ENCODE measurements at regions not wholly inside any gene's neighbourhood (a gene's known extent, or its start where the extent isn't known, plus 50 kb on each side); places are given as distances from the start of the nearest gene placed in this dataset.
"Not testable (repeated sequence)": the region's sequence is repeated elsewhere in the genome, so short reads cannot be mapped to it uniquely, and the experiment has no call there.

DNA sequence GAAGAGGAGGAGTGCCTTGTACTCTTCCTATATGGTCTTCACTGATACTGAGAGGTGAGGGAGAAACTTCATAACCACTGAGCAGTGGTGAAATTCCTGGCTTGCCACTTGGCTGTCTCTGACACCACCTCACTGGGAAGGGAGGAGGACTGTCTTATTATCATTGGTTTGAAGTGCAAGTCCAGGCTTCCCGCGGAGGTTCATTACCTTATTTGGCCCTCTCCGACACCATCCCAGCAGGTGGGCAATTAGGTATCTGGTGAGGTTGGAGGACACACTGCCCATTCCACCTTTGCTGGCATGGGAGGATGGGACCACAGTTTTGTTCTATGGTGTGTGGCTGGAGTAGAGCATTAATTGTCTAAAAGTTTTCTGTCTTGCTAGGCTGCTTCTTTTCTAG, 206.1 kb downstream of the LHFPL1 start:
- H3K9me3 Mint-ChIP-seq = no peaks in the 10 kb centered on the region
- H3K27ac Mint-ChIP-seq = no peak overlapping the region
- TF ChIP-seq, protein P1, sequence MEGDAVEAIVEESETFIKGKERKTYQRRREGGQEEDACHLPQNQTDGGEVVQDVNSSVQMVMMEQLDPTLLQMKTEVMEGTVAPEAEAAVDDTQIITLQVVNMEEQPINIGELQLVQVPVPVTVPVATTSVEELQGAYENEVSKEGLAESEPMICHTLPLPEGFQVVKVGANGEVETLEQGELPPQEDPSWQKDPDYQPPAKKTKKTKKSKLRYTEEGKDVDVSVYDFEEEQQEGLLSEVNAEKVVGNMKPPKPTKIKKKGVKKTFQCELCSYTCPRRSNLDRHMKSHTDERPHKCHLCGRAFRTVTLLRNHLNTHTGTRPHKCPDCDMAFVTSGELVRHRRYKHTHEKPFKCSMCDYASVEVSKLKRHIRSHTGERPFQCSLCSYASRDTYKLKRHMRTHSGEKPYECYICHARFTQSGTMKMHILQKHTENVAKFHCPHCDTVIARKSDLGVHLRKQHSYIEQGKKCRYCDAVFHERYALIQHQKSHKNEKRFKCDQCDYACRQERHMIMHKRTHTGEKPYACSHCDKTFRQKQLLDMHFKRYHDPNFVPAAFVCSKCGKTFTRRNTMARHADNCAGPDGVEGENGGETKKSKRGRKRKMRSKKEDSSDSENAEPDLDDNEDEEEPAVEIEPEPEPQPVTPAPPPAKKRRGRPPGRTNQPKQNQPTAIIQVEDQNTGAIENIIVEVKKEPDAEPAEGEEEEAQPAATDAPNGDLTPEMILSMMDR (IDR thresholded peaks at IDR 0.05; ENCODE audit: unreplicated experiment in 3 of 3) = no peak
- H3K36me3 Mint-ChIP-seq (ENCODE audit: low read depth) = no peaks in the 10 kb centered on the region
- H3K4me1 Mint-ChIP-seq = no peaks in the 10 kb centered on the region
- no peak overlapping the region for H3K4me3 Mint-ChIP-seq
- no peaks in the 10 kb centered on the region for H3K27me3 Mint-ChIP-seq (ENCODE audit: low read depth)

DNA sequence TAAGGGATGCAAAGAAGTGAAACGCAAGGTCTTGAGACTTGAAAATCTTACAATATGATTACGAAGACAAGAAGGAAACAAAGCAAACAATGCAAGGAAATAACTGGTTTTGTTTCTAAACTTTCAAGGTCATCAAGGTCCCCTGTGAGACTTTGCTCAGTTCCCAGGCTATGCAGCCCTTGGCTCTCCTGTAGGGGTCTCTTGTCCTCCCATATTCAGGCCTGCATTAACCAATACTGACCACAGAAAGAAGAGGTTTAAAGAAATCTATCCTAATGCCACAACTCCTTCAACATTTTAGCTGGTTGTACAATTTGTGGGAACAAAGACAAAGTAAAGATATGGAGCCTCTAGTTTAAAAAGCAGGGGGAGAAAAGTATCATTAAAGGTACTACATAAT, 209.2 kb downstream of the LHFPL1 start:
- no peaks in the 10 kb centered on the region for H3K4me1 Mint-ChIP-seq
- no peaks in the 10 kb centered on the region for H3K36me3 Mint-ChIP-seq (ENCODE audit: low read depth)
- no peaks in the 10 kb centered on the region for H3K9me3 Mint-ChIP-seq
- H3K27ac Mint-ChIP-seq = no peak overlapping the region
- TF ChIP-seq, protein P1 (IDR thresholded peaks at IDR 0.05; ENCODE audit: unreplicated experiment in 3 of 3) = no peak
- H3K27me3 Mint-ChIP-seq (ENCODE audit: low read depth) = no peaks in the 10 kb centered on the region
- no peak overlapping the region for H3K4me3 Mint-ChIP-seq

DNA sequence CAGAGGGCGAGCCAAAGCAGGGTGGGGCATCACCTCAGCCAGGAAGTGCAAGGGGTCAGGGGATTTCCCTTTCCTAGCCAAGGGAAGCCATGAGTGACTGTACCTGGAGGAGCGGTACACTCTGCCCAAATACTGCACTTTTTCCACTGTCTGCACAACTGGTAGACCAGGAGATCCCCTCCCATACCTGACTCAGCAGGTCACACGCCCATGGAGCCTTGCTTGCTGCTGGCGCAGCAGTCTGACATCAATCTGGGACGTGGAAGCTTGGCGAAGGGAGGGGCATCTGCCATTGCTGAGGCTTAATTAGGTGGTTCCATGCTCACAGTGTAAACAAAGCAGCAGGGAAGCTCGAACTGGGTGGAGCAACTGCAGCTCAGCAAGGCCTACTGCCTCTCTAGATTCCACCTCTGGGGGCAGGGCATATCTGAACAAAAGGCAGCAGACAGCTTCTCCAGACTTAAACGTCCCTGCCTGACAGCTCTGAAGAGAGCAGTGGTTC, 217.7 kb downstream of the LHFPL1 start:
- H3K4me3 Mint-ChIP-seq; H3K27me3 Mint-ChIP-seq (ENCODE audit: low read depth); H3K27ac Mint-ChIP-seq; H3K4me1 Mint-ChIP-seq; H3K36me3 Mint-ChIP-seq (ENCODE audit: low read depth): not testable (repeated sequence)
- H3K9me3 Mint-ChIP-seq = peaks cover 23% of the 10 kb centered on the region

DNA sequence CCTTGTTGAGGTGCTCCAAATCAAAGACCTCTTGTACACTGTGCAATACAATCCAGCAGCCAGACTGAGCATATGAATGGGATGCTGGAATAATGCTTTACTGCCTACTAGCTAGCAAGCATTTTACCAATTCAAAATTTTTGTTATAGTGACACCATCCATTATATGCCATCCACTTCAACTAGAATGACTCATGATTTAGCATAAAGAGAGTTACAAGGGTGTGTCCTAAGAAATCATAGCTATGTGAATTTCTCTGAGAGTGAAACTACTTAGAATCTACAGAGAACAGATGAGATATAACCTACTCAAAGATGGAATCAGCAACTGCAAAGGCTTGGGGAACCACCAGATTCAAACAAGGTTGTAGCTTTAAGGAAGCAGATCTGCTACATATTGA, 221.9 kb downstream of the LHFPL1 start:
- H3K9me3 Mint-ChIP-seq = peaks cover 4% of the 10 kb centered on the region
- H3K27me3 Mint-ChIP-seq (ENCODE audit: low read depth) = no peaks in the 10 kb centered on the region
- no peak overlapping the region for H3K27ac Mint-ChIP-seq
- H3K4me1 Mint-ChIP-seq = no peaks in the 10 kb centered on the region
- H3K4me3 Mint-ChIP-seq = no peak overlapping the region
- H3K36me3 Mint-ChIP-seq (ENCODE audit: low read depth) = no peaks in the 10 kb centered on the region
- TF ChIP-seq, protein P1 (IDR thresholded peaks at IDR 0.05; ENCODE audit: unreplicated experiment in 3 of 3) = no peak

DNA sequence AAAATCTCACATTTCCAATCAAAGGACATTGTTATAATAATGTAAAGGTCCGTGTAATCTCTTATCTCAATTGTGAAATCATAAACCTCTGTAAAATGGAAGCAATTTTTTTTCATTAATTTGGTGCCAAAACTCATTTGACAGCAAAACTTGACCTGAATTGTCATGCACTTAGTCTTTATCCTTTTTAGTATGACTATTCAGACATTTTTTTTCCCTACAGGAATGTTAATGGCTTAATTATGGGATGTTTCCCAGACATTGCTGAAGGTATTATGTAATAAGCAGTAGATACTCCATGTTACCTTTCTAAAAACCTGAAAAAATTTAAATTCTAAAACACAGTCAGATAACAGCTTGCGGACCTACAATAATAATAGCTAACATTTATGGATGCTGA, 228.9 kb downstream of the LHFPL1 start:
- Mint-ChIP-seq H3K27ac (peak overlapping the region in 2 of 3 experiments; percentile 7 to 84), H3K4me1 (peaks cover 12% of the 10 kb centered on the region), H3K4me3 (no peak overlapping the region), H3K9me3 (no peaks in the 10 kb centered on the region), H3K27me3 (ENCODE audit: low read depth) (peaks cover 3% of the 10 kb centered on the region), H3K36me3 (ENCODE audit: low read depth) (no peaks in the 10 kb centered on the region)
- TF ChIP-seq, protein P1 (IDR thresholded peaks at IDR 0.05; ENCODE audit: unreplicated experiment in 3 of 3) = no peak

DNA sequence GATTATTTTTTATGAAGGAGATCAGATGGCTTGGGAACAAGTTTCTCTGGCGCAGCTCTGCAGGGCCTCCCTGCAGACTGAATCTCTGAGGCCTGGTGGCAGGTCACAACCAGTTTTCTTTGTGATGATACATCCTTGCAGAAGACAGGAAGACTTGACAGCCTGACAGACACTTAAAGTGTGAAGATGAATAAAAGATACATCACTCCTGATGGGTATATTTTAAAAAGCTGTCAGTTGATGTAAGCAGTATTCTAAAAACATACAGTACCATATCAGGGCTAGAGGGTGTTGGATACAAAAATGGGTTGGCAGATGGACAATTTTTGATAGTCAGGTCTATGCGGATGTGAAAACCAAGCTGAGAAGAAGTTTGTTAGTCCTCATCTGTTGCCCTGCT, 239.5 kb downstream of the LHFPL1 start:
- H3K9me3 Mint-ChIP-seq = no peaks in the 10 kb centered on the region
- H3K36me3 Mint-ChIP-seq (ENCODE audit: low read depth) = no peaks in the 10 kb centered on the region
- no peak overlapping the region for H3K27ac Mint-ChIP-seq
- no peaks in the 10 kb centered on the region for H3K27me3 Mint-ChIP-seq (ENCODE audit: low read depth)
- H3K4me1 Mint-ChIP-seq = no peaks in the 10 kb centered on the region
- no peak overlapping the region for H3K4me3 Mint-ChIP-seq
- TF ChIP-seq, protein P1 (IDR thresholded peaks at IDR 0.05; ENCODE audit: unreplicated experiment in 3 of 3) = no peak

All from nephron (organoid).